SIG-M5 (cell line): ENCODE measurements at regions not wholly inside any gene's neighbourhood (a gene's known extent, or its start where the extent isn't known, plus 50 kb on each side); places are given as distances from the start of the nearest gene placed in this dataset.

Experiments used
- DNase-seq: peaks from one replicate; lab custom pipeline; 2025; lab: John Stamatoyannopoulos, UW

GRCh38 chr6:105578179-105578707, 175.4 kb upstream of the PREP start:
- DNase-seq = no peak

GRCh38 chr6:105573556-105573955, 170.7 kb upstream of the PREP start:
- no peak for DNase-seq

GRCh38 chr6:105573138-105573537, 170.3 kb upstream of the PREP start:
- no peak for DNase-seq

GRCh38 chr6:105570416-105570815, 167.5 kb upstream of the PREP start:
- DNase-seq = no peak

- no peak for DNase-seq
These were observed 166.8 kb upstream of the PREP start for GRCh38 chr6:105569706-105570105.

- no peak for DNase-seq
These were observed 165.9 kb upstream of the PREP start for GRCh38 chr6:105568751-105569150.

- no peak for DNase-seq
These were observed 165.3 kb upstream of the PREP start for GRCh38 chr6:105568142-105568541.

- DNase-seq = no peak
These were observed 164.3 kb upstream of the PREP start for GRCh38 chr6:105567140-105567539.

GRCh38 chr6:105566503-105566902, 163.6 kb upstream of the PREP start:
- no peak for DNase-seq

GRCh38 chr6:105564121-105564902, 161.4 kb upstream of the PREP start:
- DNase-seq = no peak

GRCh38 chr6:105562027-105562426, 159.1 kb upstream of the PREP start:
- no peak for DNase-seq

GRCh38 chr6:105561486-105561885, 158.6 kb upstream of the PREP start:
- no peak for DNase-seq

GRCh38 chr6:105560611-105561066, 157.8 kb upstream of the PREP start:
- no peak for DNase-seq

- no peak for DNase-seq
These were observed 154.4 kb upstream of the PREP start for GRCh38 chr6:105557291-105557690.

- no peak for DNase-seq
These were observed 150.3 kb upstream of the PREP start for GRCh38 chr6:105553171-105553570.

- DNase-seq = no peak
These were observed 148.2 kb upstream of the PREP start for GRCh38 chr6:105550955-105551620.

GRCh38 chr6:105546754-105547153, 143.9 kb upstream of the PREP start:
- DNase-seq = no peak

GRCh38 chr6:105545947-105546731, 143.3 kb upstream of the PREP start:
- DNase-seq = no peak

- DNase-seq = no peak
These were observed 142.5 kb upstream of the PREP start for GRCh38 chr6:105545228-105545920.

- DNase-seq = no peak
These were observed 137.0 kb upstream of the PREP start for GRCh38 chr6:105539911-105540310.

GRCh38 chr6:105537981-105538578, 135.2 kb upstream of the PREP start:
- no peak for DNase-seq
